ENCODE measurements at regions not wholly inside any gene's neighbourhood (a gene's known extent, or its start where the extent isn't known, plus 50 kb on each side); places are given as distances from the start of the nearest gene placed in this dataset.
"Not testable (repeated sequence)": the region's sequence is repeated elsewhere in the genome, so short reads cannot be mapped to it uniquely, and the experiment has no call there.

DNA sequence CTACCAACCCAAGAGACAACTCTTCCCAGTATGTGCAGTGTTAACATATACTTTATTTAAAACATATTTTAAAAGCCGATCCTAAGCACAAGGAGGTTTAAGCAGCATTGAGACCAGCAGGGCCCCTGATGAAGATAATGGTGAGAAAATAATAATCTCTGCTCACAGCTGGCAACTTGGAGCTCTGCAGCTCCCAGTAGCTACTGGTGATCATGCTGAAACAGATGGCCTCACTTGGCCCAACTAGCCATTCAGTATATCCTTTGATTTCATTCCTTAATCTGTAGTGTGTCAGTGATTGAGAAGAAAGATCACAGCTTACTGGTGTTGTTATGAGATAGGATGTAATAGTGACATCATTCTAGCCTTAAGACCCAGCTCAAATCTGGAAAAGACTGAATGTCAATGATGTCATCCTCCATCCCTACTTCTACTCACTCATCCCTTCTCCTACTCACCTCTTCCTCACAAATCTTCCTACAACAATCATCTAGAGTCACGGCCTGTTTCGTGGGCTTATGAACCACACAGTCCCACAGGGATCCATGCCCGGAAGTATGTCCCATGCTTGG, 817.9 kb downstream of the PLA2G4A start:
- DNase-seq (ENCODE audit: insufficient read length) (no peak), FAIRE-seq (no peak)
- TF ChIP-seq TAF1 (IDR thresholded peaks at IDR 0.05; ENCODE audit: borderline replicate concordance, low read depth, low read length): no peak

DNA sequence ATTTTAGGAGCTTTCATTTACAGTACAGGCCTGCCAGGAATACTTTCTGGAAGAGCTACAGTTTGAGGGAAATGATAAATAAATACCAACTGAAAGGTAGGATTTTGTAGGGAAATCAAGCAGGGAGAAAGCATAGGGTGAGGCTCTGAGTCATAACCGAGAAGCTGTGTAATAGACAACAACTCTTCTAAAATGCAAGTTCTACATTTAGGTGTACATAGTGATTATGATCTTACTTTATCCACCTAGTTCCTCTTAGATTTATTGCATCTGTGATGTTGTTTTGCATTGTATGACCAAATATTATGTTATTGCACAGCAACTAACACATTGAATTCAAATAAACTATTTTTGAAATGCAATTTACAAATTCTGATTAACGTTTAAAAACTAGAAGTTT, 819.3 kb downstream of the PLA2G4A start:
- no peak for TF ChIP-seq POLR2A (IDR thresholded peaks at IDR 0.05; ENCODE audit: low read depth, low read length)
- no peak for TF ChIP-seq POLR2AphosphoS5 (IDR thresholded peaks at IDR 0.05; ENCODE audit: low read depth, low read length)
- no peak for TF ChIP-seq TAF1 (IDR thresholded peaks at IDR 0.05; ENCODE audit: borderline replicate concordance, low read depth, low read length)
- no peak for FAIRE-seq
- no peak for DNase-seq (ENCODE audit: insufficient read length)

DNA sequence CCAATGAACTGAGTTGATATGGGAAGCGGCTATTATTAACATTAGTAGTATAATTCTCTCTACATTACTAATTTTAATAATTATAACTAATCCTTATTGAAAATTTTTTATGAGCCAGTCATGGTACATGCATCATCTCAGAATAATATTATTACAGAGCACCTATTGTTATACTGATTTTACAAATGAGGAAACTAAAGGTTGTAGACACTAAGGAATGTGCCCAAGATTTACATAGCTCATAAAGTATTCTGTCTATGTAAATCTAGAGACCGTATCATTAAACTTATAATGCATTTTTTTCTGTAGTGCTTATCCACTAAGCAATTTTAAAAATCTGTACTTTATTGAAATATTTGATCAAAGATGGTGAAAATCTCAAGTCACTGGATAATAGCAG, 825.9 kb downstream of the PLA2G4A start:
- TF ChIP-seq TAF1 (IDR thresholded peaks at IDR 0.05; ENCODE audit: borderline replicate concordance, low read depth, low read length) (no peak), POLR2A (IDR thresholded peaks at IDR 0.05; ENCODE audit: low read depth, low read length) (no peak), POLR2AphosphoS5 (IDR thresholded peaks at IDR 0.05; ENCODE audit: low read depth, low read length) (no peak)
- DNase-seq (ENCODE audit: insufficient read length): no peak
- no peak for FAIRE-seq

DNA sequence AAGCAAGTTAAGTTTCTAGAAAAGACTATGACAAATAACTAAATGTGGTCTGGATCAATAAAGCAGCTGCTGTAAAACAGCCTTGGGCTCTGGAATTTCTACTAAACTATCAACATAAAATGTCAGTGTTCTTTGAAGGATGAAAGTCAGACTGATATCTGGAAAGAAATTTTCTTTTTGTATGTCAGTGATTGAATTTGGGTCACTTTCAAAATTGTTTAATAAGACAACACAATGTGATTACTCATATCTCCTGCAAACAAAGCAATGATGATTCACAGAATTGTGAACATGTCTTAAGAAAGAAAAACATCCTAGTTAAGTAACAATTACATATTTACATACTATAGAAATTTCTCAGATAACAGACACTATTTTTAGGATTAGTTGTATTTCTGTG, 826.4 kb downstream of the PLA2G4A start:
- FAIRE-seq: no peak
- TF ChIP-seq POLR2AphosphoS5 (IDR thresholded peaks at IDR 0.05; ENCODE audit: low read depth, low read length) (no peak), POLR2A (IDR thresholded peaks at IDR 0.05; ENCODE audit: low read depth, low read length) (no peak), TAF1 (IDR thresholded peaks at IDR 0.05; ENCODE audit: borderline replicate concordance, low read depth, low read length) (no peak)
- DNase-seq (ENCODE audit: insufficient read length): no peak

DNA sequence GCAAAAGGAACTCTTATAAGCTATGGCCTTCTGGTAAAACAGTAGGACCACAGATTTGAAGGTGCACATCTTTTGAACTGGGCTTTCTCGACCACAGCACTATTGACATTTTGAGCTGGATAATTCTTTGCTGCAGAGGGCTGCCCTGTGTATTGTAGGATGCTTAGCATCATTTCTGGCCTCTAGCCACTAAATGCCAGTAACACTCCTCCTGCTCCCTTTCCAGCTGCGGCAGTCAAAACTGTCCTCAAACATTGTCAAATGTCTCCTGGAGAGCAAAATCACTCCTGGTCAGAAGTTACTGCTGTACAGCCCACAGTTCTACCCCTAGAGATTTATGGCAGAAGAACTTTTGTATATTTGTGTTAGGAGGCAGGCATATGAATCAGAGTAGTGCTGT, 836.7 kb downstream of the PLA2G4A start:
- no peak for FAIRE-seq
- TF ChIP-seq POLR2A (IDR thresholded peaks at IDR 0.05; ENCODE audit: low read depth, low read length) (no peak), POLR2AphosphoS5 (IDR thresholded peaks at IDR 0.05; ENCODE audit: low read depth, low read length) (no peak), TAF1 (IDR thresholded peaks at IDR 0.05; ENCODE audit: borderline replicate concordance, low read depth, low read length) (no peak)
- DNase-seq (ENCODE audit: insufficient read length): no peak

DNA sequence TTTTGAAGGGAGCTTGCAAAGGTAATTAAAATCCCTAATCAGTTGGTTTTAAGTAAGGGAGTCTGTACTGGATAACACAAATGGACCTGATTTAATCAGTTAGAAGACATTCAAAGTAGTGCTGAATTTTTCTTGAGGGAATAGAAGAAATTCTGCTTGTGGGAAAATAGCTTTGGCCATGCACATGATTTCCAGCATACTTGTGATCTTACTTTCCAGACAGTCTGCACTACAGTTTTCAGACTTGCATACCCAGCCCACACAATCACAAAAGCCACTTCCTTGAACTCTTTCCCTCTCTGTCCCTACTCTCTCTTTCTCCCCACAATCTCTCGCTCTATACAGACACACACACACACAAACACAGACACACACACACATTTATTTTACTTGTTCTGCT, 852.1 kb downstream of the PLA2G4A start:
- DNase-seq (ENCODE audit: insufficient read length): no peak
- FAIRE-seq: no peak
- no peak for TF ChIP-seq TAF1 (IDR thresholded peaks at IDR 0.05; ENCODE audit: borderline replicate concordance, low read depth, low read length)
- no peak for TF ChIP-seq POLR2AphosphoS5 (IDR thresholded peaks at IDR 0.05; ENCODE audit: low read depth, low read length)
- TF ChIP-seq POLR2A (IDR thresholded peaks at IDR 0.05; ENCODE audit: low read depth, low read length): no peak

DNA sequence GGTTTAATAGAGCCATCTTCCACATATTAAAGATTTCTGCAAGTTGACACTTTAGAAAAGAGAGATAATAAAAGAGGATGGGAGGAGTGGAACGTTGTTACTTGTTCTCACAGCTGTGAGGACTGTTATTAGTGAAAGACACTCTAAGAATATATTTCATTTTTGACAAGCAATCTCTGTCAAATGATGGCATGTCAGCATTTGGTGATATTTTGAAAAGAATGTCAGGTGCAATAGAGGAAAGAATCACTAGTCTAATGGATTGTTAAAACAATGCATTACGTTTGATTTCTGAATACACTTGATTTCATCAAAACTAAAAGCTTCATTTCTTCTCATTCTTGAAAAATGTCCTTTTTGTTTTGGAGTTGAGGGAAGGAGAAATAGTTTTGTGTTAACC, 853.4 kb downstream of the PLA2G4A start:
- no peak for DNase-seq (ENCODE audit: insufficient read length)
- TF ChIP-seq TAF1 (IDR thresholded peaks at IDR 0.05; ENCODE audit: borderline replicate concordance, low read depth, low read length) (no peak), POLR2A (IDR thresholded peaks at IDR 0.05; ENCODE audit: low read depth, low read length) (no peak), POLR2AphosphoS5 (IDR thresholded peaks at IDR 0.05; ENCODE audit: low read depth, low read length) (no peak)
- no peak for FAIRE-seq

DNA sequence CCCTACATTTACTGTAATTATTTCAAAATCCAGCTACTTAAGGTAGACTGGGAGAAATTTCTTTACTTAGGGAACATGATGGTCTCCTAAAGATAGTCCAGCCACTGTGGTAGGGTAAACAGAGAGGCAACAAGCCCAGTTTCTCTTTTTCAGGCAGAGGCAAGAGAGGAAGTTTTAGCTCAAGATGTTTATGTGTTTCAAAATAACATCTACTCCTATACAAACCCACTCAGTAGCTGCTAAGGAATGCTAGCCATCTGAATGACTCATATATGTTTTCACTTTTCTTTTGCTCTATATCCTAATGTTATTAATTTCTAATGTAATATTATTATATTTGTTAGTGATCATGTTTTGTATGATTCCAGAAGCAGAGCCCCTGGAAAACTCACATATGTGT, 856.6 kb downstream of the PLA2G4A start:
- no peak for FAIRE-seq
- no peak for TF ChIP-seq POLR2A (IDR thresholded peaks at IDR 0.05; ENCODE audit: low read depth, low read length)
- TF ChIP-seq TAF1 (IDR thresholded peaks at IDR 0.05; ENCODE audit: borderline replicate concordance, low read depth, low read length): no peak
- TF ChIP-seq POLR2AphosphoS5 (IDR thresholded peaks at IDR 0.05; ENCODE audit: low read depth, low read length): no peak
- no peak for DNase-seq (ENCODE audit: insufficient read length)

DNA sequence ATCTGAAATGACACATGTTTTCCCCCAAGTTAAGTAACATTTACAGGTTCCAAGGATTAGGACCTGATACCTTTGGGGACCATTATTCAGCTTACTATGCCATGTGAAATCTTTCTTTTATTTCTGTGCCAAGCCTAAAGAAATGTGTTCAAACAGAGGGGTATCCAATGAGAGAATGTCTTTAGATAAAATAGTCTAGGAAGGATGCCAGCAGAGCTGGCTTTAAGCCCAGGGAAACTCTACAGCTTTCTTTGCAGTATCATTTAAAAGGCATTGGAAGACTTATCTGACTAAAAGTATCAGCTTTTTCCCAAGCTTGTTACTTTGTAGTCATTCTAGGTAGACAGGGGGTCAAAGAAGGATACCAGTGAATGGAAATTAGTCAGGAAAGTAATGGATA, 860.4 kb downstream of the PLA2G4A start:
- FAIRE-seq: no peak
- no peak for DNase-seq (ENCODE audit: insufficient read length)
- TF ChIP-seq TAF1 (IDR thresholded peaks at IDR 0.05; ENCODE audit: borderline replicate concordance, low read depth, low read length): no peak
- no peak for TF ChIP-seq POLR2AphosphoS5 (IDR thresholded peaks at IDR 0.05; ENCODE audit: low read depth, low read length)
- no peak for TF ChIP-seq POLR2A (IDR thresholded peaks at IDR 0.05; ENCODE audit: low read depth, low read length)

DNA sequence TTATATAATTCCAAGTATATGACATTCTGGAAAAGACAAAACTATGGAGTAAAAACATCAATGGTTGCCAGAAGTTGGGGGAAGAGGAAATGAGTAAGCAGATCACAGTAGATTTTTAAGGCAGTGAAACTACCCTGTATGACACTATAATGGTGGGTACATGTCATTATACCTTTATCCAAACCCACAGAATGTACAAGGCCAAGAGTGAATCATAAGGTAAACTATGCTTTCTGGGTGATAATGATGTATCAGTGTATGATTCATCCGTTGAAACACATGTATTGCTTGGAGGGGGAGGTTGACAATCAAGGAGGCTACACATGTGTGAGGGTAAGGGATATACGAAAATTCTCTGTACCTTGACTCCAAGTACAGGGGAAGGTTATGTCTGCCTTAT, 862.7 kb downstream of the PLA2G4A start:
- FAIRE-seq (no peak), DNase-seq (ENCODE audit: insufficient read length) (no peak)
- TF ChIP-seq TAF1 (IDR thresholded peaks at IDR 0.05; ENCODE audit: borderline replicate concordance, low read depth, low read length): no peak
- TF ChIP-seq POLR2A (IDR thresholded peaks at IDR 0.05; ENCODE audit: low read depth, low read length): no peak
- TF ChIP-seq POLR2AphosphoS5 (IDR thresholded peaks at IDR 0.05; ENCODE audit: low read depth, low read length): no peak

DNA sequence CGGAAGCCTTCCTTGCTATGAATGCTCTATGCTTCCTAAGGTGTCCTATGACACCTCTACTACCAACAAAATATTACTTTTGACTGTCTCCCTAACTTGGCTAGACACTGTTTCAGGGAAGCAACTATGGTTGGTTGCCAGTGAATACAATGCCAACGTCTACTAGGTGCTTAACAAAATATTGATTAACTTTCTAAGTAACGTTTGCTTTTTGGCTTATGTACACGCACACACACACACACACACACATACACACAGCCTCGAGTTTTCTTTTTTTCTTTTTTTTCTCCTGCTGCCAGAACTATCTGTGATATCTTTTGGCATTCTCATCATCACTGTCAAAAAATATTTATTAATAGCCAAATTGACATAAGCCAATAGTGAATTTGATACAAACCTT, 864.0 kb downstream of the PLA2G4A start:
- no peak for DNase-seq (ENCODE audit: insufficient read length)
- FAIRE-seq: no peak
- TF ChIP-seq POLR2A (IDR thresholded peaks at IDR 0.05; ENCODE audit: low read depth, low read length) (no peak), POLR2AphosphoS5 (IDR thresholded peaks at IDR 0.05; ENCODE audit: low read depth, low read length) (no peak), TAF1 (IDR thresholded peaks at IDR 0.05; ENCODE audit: borderline replicate concordance, low read depth, low read length) (no peak)

DNA sequence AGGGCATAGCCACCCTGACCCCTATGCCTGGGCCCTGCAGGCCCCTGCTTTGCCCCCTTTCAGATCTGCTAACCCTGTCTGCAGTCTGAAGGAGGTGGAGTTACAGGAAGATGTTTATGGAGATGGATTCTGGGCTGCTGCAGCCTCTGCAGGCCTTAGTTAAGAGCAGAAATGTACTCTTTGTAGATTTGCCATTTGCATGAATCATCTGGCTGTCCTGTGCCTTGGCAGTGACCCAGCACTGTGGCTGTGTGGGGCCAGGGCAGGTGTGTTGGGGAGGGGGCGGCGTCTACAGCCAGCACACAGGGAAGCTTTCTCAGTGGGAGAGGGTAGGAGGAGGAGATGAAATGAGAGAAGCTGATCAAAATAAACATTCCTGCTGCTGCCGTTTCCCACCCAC, 867.3 kb downstream of the PLA2G4A start:
- DNase-seq (ENCODE audit: insufficient read length): no peak

DNA sequence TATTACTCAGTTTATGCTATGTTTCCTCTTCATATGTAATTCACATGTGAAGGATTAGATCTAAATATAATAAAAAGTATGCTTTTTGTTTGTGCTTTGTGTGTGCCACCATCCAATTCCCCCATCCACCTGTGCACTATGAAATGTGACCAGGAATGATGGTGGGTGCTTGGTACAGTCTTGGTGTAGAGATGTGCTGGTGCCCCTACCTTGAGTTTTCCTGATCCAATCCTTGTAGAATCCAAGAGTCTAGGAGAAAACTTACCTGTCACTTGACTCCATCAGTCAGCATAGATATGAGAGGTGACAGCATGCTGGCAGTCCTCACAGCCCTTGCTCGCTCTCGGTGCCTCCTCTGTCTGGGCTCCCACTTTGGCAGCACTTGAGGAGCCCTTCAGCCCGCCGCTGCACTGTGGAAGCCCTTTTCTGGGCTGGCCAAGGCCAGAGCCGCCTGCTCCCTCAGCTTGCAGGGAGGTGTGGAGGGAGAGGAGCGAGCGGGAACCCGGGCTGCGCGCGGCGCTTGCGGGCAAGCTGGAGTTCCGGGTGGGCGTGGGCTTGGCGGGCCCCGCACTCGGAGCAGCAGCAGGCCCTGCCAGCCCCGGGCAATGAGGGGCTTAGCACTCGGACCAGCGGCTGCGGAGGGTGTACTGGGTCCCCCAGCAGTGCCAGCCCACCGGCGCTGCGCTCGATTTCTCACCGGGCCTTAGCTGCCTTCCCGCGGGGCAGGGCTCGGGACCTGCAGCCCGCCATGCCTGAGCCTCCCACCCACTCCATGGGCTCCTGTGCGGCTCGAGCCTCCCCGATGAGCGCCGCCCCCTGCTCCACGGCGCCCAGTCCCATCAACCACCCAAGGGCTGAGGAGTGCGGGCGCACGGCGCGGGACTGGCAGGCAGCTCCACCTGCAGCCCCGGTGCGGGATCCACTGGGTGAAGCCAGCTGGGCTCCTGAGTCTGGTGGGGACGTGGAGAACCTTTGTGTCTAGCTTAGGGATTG, 874.7 kb downstream of the PLA2G4A start:
- not testable (repeated sequence) for DNase-seq (ENCODE audit: insufficient read length); FAIRE-seq

More for the DNA sequence above, 867.3 kb downstream of the PLA2G4A start:
- TF ChIP-seq TAF1 (IDR thresholded peaks at IDR 0.05; ENCODE audit: borderline replicate concordance, low read depth, low read length): no peak
- TF ChIP-seq POLR2AphosphoS5 (IDR thresholded peaks at IDR 0.05; ENCODE audit: low read depth, low read length): no peak
- TF ChIP-seq POLR2A (IDR thresholded peaks at IDR 0.05; ENCODE audit: low read depth, low read length): no peak
- FAIRE-seq: no peak

Measured in GM12892 (cell line).